GM23338 (cell line): ENCODE measurements at regions not wholly inside any gene's neighbourhood (a gene's known extent, or its start where the extent isn't known, plus 50 kb on each side); places are given as distances from the start of the nearest gene placed in this dataset.

Experiments used
- ATAC-seq: fragments of 200-7000 bp; cut with Tn5 transposase; 3 replicates; pipeline ENCODE4 v1.9.1; 2020
- DNase-seq: peaks from one replicate; pipeline ENCODE4 v3.0.0-alpha.2; 2015; ENCODE audit warnings: low spot score
- H2AFZ ChIP-seq: fragments of 200-600 bp; sonication (generic); 2 replicates; pipeline ENCODE4 v1.8.0; 2016; ENCODE audit warnings: antibody characterized with exemption, mild to moderate bottlenecking, moderate library complexity
- H3F3A ChIP-seq: fragments of 200-600 bp; sonication (generic); replicated peaks from 2 replicates; pipeline ENCODE4 v1.8.0; 2017; ENCODE audit warnings: antibody characterized with exemption, mixed run types, low read depth
- H3K27ac ChIP-seq: fragments of 200-600 bp; sonication (generic); 2 replicates; pipeline ENCODE4 v1.6.1; 2016; ENCODE audit warnings: low read depth
- H3K27me3 ChIP-seq: fragments of 200-600 bp; sonication (generic); 2 replicates; pipeline ENCODE4 v1.8.0; 2016; ENCODE audit warnings: mild to moderate bottlenecking, mixed run types, moderate library complexity; ENCODE audit not compliant: insufficient read depth
- H3K36me3 ChIP-seq: fragments of 200-600 bp; sonication (generic); 2 replicates; pipeline ENCODE4 v1.8.0; 2016; ENCODE audit warnings: mild to moderate bottlenecking; ENCODE audit not compliant: insufficient read depth
- H3K4me1 ChIP-seq: fragments of 200-600 bp; sonication (generic); 2 replicates; pipeline ENCODE4 v1.8.0; 2016; ENCODE audit warnings: mild to moderate bottlenecking, moderate library complexity; ENCODE audit not compliant: insufficient read depth
- H3K4me2 ChIP-seq: fragments of 200-600 bp; sonication (generic); 2 replicates; pipeline ENCODE4 v1.7.1; 2017; ENCODE audit warnings: mixed run types
- H3K4me3 ChIP-seq: fragments of 200-600 bp; sonication (generic); 2 replicates; pipeline ENCODE4 v1.6.1; 2016; ENCODE audit warnings: mixed run types
- H3K79me2 ChIP-seq: fragments of 200-600 bp; sonication (generic); replicated peaks from 2 replicates; pipeline ENCODE4 v1.8.0; 2017; ENCODE audit warnings: mild to moderate bottlenecking; ENCODE audit not compliant: insufficient read depth
- H3K9me2 ChIP-seq: fragments of 200-600 bp; sonication (generic); 2 replicates; pipeline ENCODE4 v1.8.0; 2017; ENCODE audit not compliant: insufficient read depth
- H4K20me1 ChIP-seq: fragments of 200-600 bp; sonication (generic); replicated peaks from 2 replicates; pipeline ENCODE4 v1.8.0; 2017; ENCODE audit warnings: mild to moderate bottlenecking; ENCODE audit not compliant: insufficient read depth
- H3K27ac Mint-ChIP-seq: 2 replicates; pipeline ENCODE4 v1.8.0; 2020; ENCODE audit warnings: inconsistent platforms, mild to moderate bottlenecking, moderate library complexity, mixed read lengths
- H3K27me3 Mint-ChIP-seq: 3 replicates; pipeline ENCODE4 v1.8.0; 2022; ENCODE audit warnings: low read depth, mild to moderate bottlenecking, moderate library complexity, mixed read lengths, inconsistent platforms; ENCODE audit not compliant: insufficient read depth, poor library complexity
- H3K36me3 Mint-ChIP-seq: 3 replicates; pipeline ENCODE4 v1.8.0; 2021; ENCODE audit warnings: low read depth, mild to moderate bottlenecking, inconsistent platforms, moderate library complexity, mixed read lengths
- H3K4me1 Mint-ChIP-seq: 3 replicates; pipeline ENCODE4 v1.8.0; 2020; ENCODE audit warnings: mild to moderate bottlenecking, inconsistent platforms, mixed read lengths
- H3K4me3 Mint-ChIP-seq: 3 replicates; pipeline ENCODE4 v1.8.0; 2021; ENCODE audit warnings: moderate library complexity, mild to moderate bottlenecking, inconsistent platforms, mixed read lengths
- H3K9me3 Mint-ChIP-seq: 3 replicates; pipeline ENCODE4 v1.8.0; 2020; ENCODE audit warnings: moderate library complexity, mild to moderate bottlenecking, inconsistent platforms, mixed read lengths
- EZH2 ChIP-seq: fragments of 200-600 bp; sonication (generic); IDR thresholded peaks from one replicate; pipeline ENCODE4 v1.8.0; 2017; ENCODE audit warnings: antibody characterized with exemption, mild to moderate bottlenecking, low read depth; ENCODE audit not compliant: unreplicated experiment
- EZH2phosphoT487 ChIP-seq: fragments of 200-600 bp; sonication (generic); IDR thresholded peaks from one replicate; pipeline ENCODE4 v1.8.1; 2018; ENCODE audit warnings: antibody characterized with exemption; ENCODE audit not compliant: unreplicated experiment
- JUNB ChIP-seq: IDR thresholded peaks from one replicate; pipeline ENCODE4 v1.6.1; 2016; ENCODE audit warnings: antibody characterized with exemption; ENCODE audit not compliant: unreplicated experiment
- NANOG ChIP-seq: IDR thresholded peaks from 2 replicates; pipeline ENCODE4 v1.6.1; 2016; ENCODE audit warnings: antibody characterized with exemption, borderline replicate concordance
- POLR2AphosphoS5 ChIP-seq: IDR thresholded peaks from 2 replicates; pipeline ENCODE4 v1.6.1; 2016; ENCODE audit warnings: antibody characterized with exemption, low read depth
- ZNF331 ChIP-seq: fragments of 250-450 bp; sonication (Bioruptor Pico); IDR thresholded peaks from 2 replicates; pipeline ENCODE4 v1.5.0; 2020; ENCODE audit warnings: low read depth, mild to moderate bottlenecking, moderate library complexity
- TF ChIP-seq, protein P1 (sequence below): IDR thresholded peaks from one replicate; pipeline ENCODE4 v1.6.1; 2018; ENCODE audit warnings: antibody characterized with exemption; ENCODE audit not compliant: unreplicated experiment
- TF ChIP-seq, protein P2 (sequence below): fragments of 250-450 bp; sonication (Bioruptor Pico); IDR thresholded peaks from 2 replicates; pipeline ENCODE4 v1.5.0; 2020; ENCODE audit warnings: mild to moderate bottlenecking, moderate library complexity

DNA sequence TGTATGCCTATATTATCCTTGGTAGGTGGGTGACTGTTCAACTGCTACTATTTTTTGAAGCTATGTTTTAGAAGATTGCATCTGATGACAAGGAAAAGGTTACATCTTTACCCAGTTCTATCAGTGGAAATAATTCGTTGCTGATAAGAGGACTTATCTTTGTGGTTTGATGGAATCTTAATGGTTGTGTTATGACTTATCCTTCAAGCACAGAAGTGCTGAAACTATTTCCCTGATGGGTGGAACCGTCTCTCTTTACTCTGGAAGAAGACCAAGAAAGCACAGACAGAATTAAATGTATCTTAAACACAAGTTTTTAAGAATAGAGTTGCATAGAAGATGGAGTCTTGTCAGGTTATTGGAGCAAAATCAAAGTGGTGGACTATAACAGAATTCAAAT is 437.7 kb upstream of the KAZN start:
- H3K79me2 ChIP-seq: no peaks in the 10 kb centered on the region
- H2AFZ ChIP-seq: no peak overlapping the region
- H4K20me1 ChIP-seq: no peaks in the 10 kb centered on the region
- no peaks in the 10 kb centered on the region for H3F3A ChIP-seq
- no peak overlapping the region for H3K4me3 ChIP-seq
- no peak overlapping the region for H3K4me3 Mint-ChIP-seq
- H3K9me2 ChIP-seq: peaks cover 10% of the 10 kb centered on the region; the same call in 1 of the 2 replicates
- DNase-seq (no peak), ATAC-seq (no peak)
- H3K27ac ChIP-seq: no peak overlapping the region
- H3K4me1 ChIP-seq: peaks cover 12% of the 10 kb centered on the region; the same call in 1 of the 2 replicates
- peaks cover 8% of the 10 kb centered on the region for H3K27me3 Mint-ChIP-seq
- no peak overlapping the region for H3K27ac Mint-ChIP-seq
- no peak overlapping the region for H3K4me2 ChIP-seq
- peaks cover 11% of the 10 kb centered on the region for H3K4me1 Mint-ChIP-seq
- no peaks in the 10 kb centered on the region for H3K27me3 ChIP-seq
- TF ChIP-seq ZNF331 (CRISPR knock-in tag) (no peak), POLR2AphosphoS5 (no peak), EZH2 (no peak), JUNB (no peak)
- TF ChIP-seq, protein P1, sequence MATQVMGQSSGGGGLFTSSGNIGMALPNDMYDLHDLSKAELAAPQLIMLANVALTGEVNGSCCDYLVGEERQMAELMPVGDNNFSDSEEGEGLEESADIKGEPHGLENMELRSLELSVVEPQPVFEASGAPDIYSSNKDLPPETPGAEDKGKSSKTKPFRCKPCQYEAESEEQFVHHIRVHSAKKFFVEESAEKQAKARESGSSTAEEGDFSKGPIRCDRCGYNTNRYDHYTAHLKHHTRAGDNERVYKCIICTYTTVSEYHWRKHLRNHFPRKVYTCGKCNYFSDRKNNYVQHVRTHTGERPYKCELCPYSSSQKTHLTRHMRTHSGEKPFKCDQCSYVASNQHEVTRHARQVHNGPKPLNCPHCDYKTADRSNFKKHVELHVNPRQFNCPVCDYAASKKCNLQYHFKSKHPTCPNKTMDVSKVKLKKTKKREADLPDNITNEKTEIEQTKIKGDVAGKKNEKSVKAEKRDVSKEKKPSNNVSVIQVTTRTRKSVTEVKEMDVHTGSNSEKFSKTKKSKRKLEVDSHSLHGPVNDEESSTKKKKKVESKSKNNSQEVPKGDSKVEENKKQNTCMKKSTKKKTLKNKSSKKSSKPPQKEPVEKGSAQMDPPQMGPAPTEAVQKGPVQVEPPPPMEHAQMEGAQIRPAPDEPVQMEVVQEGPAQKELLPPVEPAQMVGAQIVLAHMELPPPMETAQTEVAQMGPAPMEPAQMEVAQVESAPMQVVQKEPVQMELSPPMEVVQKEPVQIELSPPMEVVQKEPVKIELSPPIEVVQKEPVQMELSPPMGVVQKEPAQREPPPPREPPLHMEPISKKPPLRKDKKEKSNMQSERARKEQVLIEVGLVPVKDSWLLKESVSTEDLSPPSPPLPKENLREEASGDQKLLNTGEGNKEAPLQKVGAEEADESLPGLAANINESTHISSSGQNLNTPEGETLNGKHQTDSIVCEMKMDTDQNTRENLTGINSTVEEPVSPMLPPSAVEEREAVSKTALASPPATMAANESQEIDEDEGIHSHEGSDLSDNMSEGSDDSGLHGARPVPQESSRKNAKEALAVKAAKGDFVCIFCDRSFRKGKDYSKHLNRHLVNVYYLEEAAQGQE: no peak
- peaks cover 19% of the 10 kb centered on the region for H3K36me3 Mint-ChIP-seq
- peaks cover 3% of the 10 kb centered on the region; the same call in 1 of the 2 replicates for H3K36me3 ChIP-seq
- peaks cover 36% of the 10 kb centered on the region for H3K9me3 Mint-ChIP-seq

DNA sequence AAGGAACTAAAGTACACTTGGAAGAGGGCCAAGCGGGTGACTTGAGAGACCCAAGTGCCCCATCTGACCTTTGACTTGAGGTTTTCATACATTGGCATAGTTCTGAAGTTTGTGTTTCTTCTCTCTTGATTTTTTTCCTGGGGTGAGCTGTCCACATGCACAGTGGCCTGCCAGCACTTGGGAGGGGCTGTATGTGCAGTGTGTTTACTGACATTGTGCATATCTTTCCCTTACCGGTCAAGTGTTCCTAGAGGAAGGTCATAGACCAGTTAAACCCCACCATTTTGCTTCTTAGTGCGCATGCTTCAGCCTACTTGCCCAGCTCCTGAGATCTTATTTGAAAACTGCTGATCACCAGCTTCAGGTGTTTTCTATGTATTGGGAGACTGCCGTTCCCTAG is 435.2 kb upstream of the KAZN start:
- Histone ChIP-seq H3K79me2 (no peaks in the 10 kb centered on the region), H3K4me1 (peaks cover 15% of the 10 kb centered on the region), H3K27ac (no peak overlapping the region), H3K9me2 (peaks cover 10% of the 10 kb centered on the region; the same call in 1 of the 2 replicates), H2AFZ (no peak overlapping the region), H3K4me3 (no peak overlapping the region), H3K4me2 (no peak overlapping the region), H4K20me1 (no peaks in the 10 kb centered on the region), H3K27me3 (no peaks in the 10 kb centered on the region), H3K36me3 (0 out of 2 replicates have a peak, but pooled peaks cover 3% of the 10 kb centered on the region), H3F3A (no peaks in the 10 kb centered on the region)
- ATAC-seq (no peak), DNase-seq (no peak)
- no peak overlapping the region for H3K27ac Mint-ChIP-seq
- peaks cover 8% of the 10 kb centered on the region for H3K27me3 Mint-ChIP-seq
- peaks cover 19% of the 10 kb centered on the region for H3K9me3 Mint-ChIP-seq
- H3K4me1 Mint-ChIP-seq: peaks cover 11% of the 10 kb centered on the region
- no peak overlapping the region for H3K4me3 Mint-ChIP-seq
- peaks cover 13% of the 10 kb centered on the region; the same call in 2 of the 3 replicates for H3K36me3 Mint-ChIP-seq
- TF ChIP-seq, protein P1: no peak
- TF ChIP-seq, protein P2, sequence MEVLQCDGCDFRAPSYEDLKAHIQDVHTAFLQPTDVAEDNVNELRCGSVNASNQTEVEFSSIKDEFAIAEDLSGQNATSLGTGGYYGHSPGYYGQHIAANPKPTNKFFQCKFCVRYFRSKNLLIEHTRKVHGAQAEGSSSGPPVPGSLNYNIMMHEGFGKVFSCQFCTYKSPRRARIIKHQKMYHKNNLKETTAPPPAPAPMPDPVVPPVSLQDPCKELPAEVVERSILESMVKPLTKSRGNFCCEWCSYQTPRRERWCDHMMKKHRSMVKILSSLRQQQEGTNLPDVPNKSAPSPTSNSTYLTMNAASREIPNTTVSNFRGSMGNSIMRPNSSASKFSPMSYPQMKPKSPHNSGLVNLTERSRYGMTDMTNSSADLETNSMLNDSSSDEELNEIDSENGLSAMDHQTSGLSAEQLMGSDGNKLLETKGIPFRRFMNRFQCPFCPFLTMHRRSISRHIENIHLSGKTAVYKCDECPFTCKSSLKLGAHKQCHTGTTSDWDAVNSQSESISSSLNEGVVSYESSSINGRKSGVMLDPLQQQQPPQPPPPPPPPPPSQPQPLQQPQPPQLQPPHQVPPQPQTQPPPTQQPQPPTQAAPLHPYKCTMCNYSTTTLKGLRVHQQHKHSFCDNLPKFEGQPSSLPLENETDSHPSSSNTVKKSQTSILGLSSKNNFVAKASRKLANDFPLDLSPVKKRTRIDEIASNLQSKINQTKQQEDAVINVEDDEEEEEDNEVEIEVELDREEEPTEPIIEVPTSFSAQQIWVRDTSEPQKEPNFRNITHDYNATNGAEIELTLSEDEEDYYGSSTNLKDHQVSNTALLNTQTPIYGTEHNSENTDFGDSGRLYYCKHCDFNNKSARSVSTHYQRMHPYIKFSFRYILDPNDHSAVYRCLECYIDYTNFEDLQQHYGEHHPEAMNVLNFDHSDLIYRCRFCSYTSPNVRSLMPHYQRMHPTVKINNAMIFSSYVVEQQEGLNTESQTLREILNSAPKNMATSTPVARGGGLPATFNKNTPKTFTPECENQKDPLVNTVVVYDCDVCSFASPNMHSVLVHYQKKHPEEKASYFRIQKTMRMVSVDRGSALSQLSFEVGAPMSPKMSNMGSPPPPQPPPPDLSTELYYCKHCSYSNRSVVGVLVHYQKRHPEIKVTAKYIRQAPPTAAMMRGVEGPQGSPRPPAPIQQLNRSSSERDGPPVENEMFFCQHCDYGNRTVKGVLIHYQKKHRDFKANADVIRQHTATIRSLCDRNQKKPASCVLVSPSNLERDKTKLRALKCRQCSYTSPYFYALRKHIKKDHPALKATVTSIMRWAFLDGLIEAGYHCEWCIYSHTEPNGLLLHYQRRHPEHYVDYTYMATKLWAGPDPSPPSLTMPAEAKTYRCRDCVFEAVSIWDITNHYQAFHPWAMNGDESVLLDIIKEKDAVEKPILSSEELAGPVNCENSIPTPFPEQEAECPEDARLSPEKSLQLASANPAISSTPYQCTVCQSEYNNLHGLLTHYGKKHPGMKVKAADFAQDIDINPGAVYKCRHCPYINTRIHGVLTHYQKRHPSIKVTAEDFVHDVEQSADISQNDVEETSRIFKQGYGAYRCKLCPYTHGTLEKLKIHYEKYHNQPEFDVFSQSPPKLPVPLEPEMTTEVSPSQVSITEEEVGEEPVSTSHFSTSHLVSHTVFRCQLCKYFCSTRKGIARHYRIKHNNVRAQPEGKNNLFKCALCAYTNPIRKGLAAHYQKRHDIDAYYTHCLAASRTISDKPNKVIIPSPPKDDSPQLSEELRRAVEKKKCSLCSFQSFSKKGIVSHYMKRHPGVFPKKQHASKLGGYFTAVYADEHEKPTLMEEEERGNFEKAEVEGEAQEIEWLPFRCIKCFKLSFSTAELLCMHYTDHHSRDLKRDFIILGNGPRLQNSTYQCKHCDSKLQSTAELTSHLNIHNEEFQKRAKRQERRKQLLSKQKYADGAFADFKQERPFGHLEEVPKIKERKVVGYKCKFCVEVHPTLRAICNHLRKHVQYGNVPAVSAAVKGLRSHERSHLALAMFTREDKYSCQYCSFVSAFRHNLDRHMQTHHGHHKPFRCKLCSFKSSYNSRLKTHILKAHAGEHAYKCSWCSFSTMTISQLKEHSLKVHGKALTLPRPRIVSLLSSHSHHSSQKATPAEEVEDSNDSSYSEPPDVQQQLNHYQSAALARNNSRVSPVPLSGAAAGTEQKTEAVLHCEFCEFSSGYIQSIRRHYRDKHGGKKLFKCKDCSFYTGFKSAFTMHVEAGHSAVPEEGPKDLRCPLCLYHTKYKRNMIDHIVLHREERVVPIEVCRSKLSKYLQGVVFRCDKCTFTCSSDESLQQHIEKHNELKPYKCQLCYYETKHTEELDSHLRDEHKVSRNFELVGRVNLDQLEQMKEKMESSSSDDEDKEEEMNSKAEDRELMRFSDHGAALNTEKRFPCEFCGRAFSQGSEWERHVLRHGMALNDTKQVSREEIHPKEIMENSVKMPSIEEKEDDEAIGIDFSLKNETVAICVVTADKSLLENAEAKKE (CRISPR knock-in tag): no peak
- no peak for TF ChIP-seq ZNF331 (CRISPR knock-in tag)
- no peak for TF ChIP-seq NANOG
- no peak for TF ChIP-seq POLR2AphosphoS5
- TF ChIP-seq EZH2phosphoT487: no peak
